OCI-LY7 (cell line): ENCODE measurements at regions not wholly inside any gene's neighbourhood (a gene's known extent, or its start where the extent isn't known, plus 50 kb on each side); places are given as distances from the start of the nearest gene placed in this dataset.

Source experiments
- EZH2phosphoT487 ChIP-seq: fragments of 200-600 bp; sonication (generic); IDR thresholded peaks from 2 replicates; pipeline ENCODE4 v1.6.1; 2018; ENCODE audit warnings: low read depth, borderline replicate concordance, mild to moderate bottlenecking, mixed run types, antibody characterized with exemption, low read length, moderate library complexity, mixed read lengths
- TF ChIP-seq, protein P1 (sequence below): fragments of 200-600 bp; sonication (generic); conservative IDR thresholded peaks from 2 replicates; pipeline ENCODE4 v1.5.1; 2014; ENCODE audit warnings: mild to moderate bottlenecking, antibody characterized with exemption, low read length, moderate library complexity, mixed read lengths

DNA sequence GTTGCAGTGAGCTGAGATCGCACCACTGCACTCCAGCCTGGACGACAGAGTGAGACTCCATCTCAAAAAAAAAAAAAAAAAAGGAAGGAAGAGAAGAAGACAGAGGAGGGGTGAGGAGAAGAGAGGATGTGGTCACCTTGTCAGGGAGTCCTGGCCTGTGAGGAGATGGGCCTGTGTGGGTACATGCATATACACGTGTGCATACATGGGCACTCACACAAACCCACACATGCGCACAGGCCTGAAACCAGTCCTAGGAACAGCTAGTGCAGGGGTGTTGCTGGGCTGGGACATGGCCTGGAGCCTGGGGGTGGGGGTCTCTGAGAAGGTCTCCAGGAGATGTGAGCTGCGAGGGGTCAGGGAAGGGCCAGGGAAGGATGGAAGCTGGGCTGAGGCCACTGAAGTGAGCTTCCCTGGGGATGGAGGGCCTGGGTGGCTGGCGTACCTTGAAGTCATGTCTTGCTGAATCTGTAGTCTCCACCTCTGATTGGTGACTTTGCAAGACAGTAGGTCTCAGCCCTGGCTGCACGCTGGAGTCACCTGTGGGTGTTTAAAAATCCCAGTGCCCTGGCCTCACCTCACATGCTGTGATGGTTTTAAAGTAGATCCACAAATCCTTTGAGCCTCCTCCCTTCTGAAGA is 72.4 kb downstream of the MRM1 start:
- TF ChIP-seq, protein P1, sequence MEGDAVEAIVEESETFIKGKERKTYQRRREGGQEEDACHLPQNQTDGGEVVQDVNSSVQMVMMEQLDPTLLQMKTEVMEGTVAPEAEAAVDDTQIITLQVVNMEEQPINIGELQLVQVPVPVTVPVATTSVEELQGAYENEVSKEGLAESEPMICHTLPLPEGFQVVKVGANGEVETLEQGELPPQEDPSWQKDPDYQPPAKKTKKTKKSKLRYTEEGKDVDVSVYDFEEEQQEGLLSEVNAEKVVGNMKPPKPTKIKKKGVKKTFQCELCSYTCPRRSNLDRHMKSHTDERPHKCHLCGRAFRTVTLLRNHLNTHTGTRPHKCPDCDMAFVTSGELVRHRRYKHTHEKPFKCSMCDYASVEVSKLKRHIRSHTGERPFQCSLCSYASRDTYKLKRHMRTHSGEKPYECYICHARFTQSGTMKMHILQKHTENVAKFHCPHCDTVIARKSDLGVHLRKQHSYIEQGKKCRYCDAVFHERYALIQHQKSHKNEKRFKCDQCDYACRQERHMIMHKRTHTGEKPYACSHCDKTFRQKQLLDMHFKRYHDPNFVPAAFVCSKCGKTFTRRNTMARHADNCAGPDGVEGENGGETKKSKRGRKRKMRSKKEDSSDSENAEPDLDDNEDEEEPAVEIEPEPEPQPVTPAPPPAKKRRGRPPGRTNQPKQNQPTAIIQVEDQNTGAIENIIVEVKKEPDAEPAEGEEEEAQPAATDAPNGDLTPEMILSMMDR: no peak
- TF ChIP-seq EZH2phosphoT487: no peak
